NCI-H1092 (cell line): ENCODE measurements at regions not wholly inside any gene's neighbourhood (a gene's known extent, or its start where the extent isn't known, plus 50 kb on each side); places are given as distances from the start of the nearest gene placed in this dataset.

Source experiments
- DNase-seq: peaks from one replicate; lab custom pipeline; 2025; lab: John Stamatoyannopoulos, UW

DNA sequence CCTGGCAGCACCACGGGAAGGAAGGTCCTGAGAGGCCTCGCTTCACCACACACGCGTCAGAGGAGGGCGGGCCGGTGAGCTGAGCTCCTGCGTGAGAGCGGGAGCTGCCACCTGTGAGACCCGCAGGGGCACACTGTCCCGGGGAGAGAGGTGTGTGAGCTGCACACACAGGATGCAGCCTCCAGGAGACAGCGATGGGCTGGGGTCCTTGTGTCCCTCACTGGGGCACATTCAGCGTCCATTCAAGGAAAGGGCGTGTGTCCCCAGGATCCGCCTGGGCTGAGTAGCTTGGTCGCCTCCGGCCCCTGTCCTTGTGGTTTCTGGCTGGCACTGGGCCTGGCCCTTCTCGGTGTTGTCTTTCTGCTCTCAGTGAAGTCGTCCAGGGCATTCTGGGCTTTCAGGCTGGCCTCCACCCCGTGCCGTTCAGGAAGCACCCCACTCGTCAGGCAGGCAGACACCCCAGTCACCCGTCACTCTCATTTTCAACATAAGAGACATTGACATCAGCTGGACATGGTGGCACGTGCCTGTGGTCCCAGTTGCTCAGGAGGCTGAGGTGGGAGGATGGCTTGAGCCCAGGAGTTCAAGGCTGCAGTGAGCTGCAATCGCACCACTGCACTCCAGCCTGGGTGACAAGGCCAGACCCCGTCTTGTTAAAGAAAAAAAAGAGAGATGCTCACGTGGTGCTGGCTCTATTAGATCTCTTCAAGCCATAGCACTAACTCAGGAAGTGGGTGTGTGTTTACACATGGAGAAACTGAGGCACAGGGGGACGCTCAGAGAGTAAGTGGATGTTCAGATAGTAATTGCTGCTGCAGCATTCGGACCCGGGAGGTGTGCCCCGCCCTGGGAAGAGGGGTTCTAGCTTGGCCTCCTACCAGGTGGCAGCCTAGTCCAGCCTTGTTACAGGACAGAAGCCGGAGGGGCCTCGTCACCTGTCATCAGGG lies 1081.6 kb downstream of the BRD1 start:
- no peak for DNase-seq

DNA sequence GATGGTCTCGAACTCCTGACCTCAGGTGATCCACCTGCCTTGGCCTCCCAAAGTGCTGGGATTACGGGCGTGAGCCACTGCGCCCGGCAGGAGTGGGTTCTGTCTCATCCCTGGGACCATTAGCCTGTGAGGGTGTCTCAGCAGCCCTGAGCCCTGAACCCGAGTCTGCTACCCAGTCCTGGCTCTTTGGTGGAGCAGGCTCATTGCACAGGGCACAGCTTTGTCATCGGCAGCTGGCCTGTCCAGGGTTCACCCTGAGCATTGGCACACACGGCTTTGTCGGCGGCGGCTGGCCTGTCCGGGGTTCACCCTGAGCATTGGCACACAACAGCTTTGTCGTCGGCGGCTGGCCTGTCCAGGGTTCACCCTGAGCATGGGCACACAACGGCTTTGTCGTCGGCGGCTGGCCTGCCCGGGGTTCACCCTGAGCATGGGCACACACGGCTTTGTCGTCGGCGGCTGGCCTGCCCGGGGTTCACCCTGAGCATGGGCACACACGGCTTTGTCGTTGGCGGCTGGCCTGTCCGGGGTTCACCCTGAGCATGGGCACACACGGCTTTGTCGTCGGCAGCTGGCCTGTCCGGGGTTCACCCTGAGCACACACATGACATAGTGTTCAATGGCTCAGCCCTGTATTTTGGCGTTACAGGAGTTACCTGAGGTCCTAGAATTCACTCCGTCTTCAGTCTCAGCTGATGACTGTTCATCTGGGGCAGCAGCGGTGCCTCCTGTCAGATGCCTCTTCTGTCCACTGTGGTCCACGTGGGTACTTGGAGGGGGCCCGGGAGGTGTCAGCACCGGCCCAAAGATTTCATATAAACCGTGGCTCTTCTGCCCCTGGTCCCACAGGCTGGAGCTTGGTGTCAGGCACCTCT lies 1082.5 kb downstream of the BRD1 start:
- DNase-seq = no peak

DNA sequence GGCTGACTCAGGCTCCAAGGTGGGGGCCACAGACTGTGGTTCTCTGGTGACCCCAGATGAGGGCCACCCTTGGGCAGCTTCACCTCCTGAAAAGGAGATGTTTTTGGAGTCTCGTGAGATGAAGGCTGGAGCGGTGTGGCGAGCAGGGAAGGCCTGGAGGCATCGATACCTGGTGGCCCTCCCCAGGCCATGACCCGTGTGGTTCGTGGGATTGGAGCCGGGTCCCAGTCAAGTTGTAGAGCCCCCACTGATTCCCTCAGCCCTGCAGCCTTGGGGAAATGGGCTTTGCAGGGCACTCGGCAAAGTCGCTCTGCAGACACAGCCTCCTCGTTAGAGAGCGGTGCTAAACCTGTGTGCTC lies 1083.4 kb downstream of the BRD1 start:
- DNase-seq = no peak

DNA sequence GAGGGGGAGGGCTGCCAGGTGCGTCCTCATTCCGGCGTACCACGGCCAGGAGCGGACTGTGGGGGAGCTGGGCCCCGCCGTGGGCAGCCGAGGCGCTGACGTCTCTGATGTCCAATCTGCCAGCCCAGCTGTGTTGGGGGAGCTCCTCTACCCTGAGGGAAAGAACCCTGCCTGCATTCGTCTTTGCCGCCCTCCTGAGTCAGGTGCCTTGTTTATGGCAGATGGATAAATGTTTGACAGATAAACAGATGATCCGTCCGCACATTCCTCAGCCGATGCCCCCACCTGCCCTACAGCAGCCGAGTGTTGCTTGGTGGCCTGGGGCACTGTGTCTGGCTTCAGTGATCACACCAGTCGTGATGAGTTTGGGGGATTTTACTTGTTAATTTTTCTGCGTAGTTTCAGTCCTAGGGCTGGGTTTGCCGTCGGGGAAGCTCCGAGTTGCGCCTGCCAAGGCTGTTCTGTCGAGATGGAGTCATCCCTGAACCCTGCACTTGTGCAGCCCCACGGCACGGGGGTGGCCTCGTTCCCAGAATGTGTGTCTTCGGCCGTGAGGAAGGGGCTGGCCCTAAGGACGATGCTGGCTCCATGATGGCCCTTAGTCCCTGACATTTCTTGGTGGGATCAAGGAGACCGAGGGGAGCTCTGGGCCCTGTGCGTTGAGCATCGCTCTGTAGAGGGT lies 1083.9 kb downstream of the BRD1 start:
- DNase-seq = no peak

DNA sequence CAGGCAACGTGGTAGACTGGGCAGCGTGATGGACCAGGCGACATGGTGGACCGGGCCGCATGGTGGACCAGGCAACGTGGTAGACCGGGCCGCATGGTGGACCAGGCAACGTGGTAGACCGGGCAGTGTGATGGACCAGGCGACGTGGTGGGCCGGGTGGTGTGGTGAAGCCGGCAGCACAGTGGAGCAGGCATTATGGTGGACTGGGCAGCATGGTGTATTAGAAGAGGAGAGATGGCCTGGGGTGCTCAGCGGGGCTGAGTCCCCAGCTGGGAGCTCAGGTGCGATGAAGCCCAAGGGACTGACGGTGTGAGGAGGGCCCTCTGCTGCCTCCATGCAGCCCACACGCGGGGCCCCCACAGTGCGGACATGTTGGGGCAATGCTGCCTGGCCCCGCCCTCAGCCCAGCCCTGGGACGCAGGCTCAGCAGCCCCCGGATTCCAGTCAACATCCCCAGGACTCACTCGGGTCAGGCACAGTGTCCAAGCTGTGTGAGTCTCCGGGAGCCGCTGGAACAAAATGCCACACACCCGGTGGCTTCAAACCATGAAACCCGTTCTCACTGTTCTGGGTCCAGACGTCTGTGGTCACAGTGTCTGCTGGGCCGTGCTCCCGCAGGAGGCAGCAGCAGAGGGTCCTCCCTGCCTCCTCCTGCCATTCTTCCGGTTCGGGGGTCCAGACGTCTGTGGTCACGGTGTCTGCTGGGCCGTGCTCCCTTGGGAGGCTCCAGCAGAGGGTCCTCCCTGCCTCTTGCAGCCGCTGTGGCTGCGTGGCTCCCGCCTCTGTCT lies 1084.9 kb downstream of the BRD1 start:
- no peak for DNase-seq

DNA sequence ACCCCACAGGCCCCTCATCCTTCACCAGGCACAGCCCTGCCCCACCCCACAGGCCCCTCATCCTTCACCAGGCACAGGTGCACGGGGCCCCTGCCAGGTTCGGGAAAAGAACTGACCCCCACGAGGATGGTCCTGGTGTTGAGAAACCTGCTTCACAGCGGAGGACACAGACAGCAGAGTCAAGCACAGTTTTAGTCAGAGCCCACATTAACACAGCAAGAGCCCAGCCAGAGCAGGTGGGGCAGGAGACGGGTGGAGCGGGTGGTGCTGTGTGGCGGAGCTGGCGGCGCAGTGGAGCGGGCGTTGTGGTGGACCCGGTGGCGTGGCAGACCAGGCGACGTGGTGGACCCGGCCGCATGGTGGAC lies 1085.5 kb downstream of the BRD1 start:
- DNase-seq = no peak

DNA sequence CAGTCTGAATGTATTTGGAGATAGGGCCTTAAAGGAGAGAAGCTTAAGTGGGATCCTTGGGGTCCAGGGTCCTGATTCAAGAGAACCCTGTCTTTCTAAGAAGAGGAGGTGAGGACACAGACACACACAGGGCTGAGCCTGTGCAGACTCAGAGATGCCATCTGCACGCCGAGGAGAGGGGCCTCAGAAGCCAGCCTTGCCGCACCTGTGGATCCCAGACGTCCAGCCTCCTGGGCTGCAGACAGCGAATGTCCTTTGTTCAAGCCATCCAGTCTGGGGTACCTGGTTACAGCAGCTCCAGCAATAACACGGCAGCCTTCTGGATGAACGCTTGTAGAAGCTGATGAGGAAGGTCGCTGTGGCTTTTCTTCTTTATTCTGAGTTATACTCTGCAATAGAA lies 1086.1 kb downstream of the BRD1 start:
- DNase-seq = no peak

DNA sequence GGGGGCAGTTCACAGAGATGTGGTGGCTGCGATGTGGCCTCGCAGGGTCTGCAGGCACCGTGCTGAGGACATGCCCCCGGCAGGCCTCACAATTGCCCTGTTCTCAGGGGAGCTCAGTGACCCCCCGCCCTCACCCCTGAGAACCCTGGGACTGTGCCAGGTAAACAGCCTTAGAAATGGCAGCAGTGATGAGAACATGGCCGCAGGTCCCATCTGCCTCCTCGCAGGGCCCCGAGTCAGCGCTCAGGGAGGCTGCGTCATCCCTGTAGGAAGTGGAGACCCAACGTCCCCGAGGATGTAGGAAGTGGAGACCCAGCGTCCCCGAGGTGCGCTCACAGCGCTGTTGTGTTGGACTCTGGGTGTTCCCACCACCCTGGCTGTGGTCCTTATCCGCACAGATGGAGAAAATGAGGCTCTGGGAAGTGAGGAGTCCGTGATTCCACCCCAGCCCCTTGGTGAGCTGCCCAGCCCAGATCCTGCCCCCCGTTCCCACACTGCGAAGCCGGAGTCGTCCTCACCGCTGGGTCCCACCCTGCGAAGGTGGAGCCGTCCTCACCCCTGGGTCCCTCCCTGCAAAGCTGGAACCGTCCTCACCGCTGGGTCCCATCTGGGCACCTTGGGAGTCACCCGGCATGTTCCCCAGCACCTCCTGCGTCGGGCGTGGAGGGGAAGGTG lies 1086.8 kb downstream of the BRD1 start:
- no peak for DNase-seq

DNA sequence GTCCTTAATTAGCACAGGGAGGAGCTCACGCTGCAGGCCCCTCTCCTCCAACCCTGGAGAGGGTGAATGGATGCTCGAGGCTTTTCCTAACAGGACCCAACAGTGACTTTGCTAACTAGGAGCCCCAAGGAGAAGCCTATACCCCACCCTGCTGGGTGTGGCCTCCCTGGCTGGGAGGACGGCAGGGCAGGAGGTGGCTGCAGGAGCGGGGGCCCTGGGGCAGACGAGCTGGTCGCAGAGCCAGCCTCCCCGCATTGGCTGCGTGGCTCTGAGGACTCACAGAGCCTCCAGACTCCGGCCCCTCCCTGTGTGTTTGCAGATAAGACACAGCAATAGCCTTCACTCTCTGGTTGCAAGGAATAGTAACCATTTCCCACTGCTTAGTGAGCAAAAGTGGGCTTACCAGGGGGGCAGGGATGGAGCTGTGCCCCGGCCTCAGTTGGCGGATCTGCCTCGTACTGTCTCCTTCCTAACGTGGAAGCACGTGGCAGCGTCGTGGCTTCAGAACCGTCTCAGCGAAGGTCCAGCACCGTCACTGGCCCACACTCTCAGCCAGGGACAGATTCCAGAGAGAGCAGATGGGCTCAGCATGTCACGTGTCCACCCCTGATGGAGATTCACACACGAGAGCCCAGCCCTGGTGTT lies 1087.5 kb downstream of the BRD1 start:
- DNase-seq = no peak

DNA sequence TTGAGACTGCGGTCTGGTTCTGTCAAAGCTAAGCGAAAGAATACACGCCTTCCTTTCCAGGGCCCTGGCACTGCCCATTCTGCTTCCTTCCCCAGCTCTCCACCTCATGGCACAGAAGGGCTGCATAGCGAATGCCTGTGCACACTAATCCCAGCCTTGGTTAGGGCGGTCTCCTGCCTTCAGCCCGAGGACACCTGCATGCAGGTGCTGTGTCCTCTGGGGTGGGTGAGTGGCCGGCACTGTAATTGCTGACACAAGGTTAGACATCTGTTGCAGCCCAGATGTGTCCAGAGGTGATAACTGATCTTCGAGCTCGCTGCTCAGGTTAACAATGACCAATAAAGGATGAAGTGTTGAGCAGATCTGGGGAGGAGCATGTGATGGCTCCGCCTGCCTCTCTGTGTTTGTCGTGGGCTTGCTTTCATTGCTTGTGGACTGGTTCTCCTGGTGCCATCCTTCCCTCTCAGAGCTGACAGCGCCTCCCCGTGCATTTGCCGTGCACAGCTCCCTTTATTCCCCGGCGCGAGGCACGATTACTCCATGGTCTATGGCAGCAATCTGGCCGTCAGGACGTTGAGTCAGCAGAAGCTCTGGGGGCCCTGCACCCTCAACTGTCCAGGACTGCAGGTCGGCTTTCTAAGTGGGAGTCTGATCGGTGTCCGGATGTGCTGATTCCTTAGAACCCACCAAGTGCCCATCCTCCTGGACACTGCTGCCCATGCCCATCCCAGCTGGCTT lies 1088.2 kb downstream of the BRD1 start:
- no peak for DNase-seq

DNA sequence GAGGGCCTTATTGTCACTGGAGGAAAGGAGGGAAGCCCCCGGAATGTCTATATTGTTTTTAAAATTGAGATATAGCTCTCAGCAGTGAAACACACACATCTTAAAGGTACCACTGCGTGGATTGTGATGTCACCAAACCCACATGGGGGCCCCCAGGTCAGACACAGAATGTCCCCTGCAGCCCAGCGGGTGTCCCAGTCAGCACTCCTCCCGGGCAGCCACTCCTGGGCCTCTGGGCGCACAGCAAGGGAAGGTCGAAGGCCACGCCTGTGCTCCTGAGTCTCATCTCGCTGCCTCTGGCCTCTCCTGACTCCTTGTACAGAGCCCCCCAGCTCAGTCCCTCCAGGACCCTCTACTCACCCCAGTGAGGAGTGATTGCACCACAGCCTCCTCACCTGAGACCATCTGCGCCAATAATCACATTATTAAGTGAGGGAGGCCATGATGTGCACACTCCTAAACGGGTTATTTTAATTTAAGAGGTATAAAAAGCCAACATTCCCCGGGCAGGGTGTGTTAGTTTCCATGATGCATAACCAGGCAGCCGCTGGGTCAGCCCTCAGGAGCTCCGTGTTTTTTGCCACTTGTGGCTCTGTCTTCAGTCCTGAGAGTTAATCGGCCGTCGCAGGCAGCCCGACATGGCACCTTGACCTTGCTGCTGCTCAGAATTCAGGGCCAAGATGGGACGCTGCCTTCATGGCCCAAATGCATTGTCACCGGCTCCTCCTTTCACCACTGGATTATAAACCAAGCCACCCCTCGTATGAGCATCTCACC lies 1089.3 kb downstream of the BRD1 start:
- DNase-seq = no peak

DNA sequence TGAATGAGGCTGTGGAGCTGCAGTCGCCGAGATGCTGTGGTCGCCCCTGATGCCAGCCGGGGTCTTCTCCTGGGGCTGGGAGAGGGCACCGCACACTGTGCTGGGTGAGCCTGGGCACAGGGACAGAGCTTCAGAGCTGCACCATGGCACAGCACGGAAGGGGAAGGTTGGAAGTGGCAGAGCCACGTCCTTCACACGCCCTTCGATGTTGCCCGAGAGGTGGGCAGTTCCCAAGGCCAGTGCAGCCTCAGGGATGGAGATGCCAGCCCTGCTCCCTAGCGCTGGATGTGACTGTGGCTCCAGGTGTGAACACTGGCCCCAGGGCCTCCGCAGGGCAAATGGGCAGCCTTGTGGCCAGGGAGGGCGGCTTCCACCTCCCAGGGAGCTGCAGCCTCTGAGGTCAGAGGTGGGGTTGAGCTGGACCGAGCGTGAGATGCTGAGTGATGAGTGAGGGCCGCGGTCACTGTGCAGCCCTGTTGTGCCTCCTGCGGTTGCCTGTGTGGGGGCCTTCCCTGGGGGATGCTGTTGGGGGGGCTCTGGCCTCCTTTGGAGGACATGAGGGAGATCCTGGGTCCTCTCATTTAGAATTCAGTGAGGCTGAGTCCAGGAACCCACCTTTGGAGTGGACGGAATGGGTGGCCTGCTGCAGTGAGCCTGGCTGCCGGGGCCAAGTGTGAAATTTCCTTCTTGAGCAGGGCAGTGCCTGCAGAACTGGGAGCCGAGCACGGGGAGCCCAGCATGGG lies 1090.0 kb downstream of the BRD1 start:
- no peak for DNase-seq

DNA sequence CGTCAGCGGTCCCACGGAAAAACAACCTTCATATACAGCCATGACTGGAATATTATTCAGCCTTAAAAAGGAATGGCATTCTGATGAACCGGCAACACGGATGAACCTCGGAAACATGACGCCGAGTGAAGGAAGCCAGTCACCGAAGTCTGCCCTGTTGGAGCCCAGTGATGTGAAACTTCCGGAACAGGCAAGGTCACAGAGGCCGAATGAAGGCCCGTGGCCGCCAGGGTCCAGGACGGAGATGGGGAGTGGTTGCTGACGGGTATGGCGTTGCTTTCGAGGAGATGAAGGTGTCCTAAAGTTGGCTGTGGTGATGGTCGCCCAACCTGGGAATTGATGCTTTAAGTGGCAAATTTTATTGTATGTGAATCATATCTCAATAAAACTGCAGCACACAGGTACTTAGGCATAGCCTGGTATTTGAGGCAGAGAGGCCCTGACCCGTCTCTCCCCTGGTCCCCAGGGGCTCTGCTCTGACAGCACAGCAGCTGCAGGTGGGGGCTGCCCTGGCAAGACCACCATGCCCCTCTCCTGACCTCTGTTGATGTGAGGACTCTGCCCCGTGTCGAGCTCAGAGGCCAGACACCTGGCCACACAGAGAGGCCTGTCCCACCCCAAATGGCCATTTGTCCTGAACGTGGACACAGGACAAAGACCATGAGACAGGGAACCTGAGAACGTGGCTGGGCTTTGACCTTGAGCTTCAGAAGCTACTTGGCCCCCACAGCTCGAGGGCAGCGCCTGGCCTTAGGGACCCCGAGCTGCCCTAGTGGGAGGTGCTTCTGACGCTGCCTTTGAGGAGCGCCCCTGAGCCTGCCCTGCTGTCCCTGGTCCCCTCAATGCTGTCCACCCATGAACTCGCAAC lies 1090.8 kb downstream of the BRD1 start:
- no peak for DNase-seq

DNA sequence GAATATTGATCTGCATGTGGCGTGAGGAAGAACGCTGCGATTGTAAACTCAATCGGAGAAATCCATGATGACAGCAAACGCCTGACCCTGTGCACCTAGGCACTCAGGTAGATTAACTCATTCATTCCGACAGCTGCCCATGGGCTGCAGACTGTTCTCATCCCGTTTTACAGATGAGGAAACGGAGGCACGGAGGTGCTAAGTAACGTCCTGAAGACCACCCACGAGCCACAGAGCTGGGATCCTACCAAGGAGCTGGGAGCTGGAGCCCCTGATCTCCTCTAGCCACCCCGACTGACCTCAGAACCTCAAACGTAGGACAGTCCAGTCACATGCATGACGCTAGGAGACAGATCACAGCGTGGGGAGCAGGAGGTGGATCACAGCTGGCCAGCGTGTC lies 1092.7 kb downstream of the BRD1 start:
- DNase-seq = no peak

DNA sequence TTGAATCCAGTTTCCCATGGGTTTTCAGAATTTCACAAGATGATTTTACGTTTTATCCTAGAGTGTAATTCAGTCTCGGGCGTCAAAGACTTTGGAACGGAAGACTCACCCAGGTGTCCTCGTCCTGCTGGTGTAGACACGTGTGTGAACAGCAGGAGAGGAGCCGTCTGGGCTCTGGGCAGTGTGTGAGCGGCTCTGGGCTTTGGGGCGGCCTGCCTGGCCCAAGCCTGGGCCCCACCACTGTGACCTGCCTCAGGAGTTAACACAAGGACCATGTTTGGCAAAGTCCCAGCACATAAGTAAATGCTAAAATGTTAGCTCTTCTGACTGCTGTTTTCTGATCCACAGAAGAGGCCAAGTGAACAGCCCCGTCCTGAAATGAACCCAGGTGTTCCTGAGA lies 1093.3 kb downstream of the BRD1 start:
- no peak for DNase-seq

DNA sequence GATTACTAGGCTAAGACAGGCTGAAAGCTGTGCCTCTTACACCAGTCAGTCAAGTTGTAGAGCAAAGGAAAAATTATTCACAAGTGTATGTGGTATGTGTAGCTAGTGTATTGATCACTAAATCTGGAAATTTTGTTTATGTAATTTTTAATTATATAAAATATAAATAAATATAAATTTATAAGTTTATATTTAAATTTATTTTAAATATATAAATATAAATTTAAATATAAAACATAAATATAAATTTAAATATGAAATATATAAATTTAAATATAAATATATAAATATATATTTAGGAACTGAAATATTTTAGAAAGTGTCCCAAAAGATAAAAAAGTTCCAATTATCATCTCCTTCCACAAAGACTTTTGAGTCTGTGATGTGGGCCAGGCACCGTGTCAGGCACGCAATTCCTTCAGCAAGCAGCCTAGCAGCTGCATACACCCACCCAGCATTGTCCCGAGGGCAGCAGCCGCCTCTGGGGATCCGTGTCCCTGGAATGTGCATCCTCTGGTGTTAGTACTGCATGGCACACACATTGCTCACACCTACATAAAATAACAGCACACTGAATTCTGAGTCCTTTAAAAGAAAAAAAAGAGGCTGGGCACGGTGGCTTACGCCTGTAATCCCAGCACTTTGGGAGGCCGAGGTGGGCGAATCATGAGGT lies 1098.0 kb downstream of the BRD1 start:
- DNase-seq = no peak
